GM12872 (cell line): ENCODE measurements at regions not wholly inside any gene's neighbourhood (a gene's known extent, or its start where the extent isn't known, plus 50 kb on each side); places are given as distances from the start of the nearest gene placed in this dataset.

Experiments used
- TF ChIP-seq, protein P1 (sequence below): IDR thresholded peaks from 3 replicates; pipeline ENCODE4 v1.5.1; 2011; ENCODE audit warnings: low read depth, mild to moderate bottlenecking, low read length, moderate library complexity; ENCODE audit not compliant: insufficient read depth

DNA sequence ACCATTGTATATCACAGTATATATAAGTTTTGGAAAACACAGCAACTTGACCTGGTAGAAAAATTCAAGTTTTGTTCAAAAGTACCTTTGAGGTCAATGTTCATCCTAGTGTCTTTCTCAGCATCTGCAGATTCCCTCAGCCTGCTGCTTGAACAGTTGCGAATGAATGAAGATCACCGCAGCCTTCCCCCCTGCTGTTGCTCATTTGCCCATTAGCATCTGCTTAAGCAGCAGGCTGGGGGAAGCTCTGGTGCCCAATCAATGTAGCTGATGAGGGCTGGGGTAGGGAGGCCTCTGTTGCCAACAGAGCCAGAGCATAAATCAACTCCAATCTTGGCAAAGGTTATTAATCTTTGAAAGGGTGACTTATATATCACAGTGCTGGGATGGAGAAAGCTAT lies 586.5 kb upstream of the PTPRD start:
- TF ChIP-seq, protein P1, sequence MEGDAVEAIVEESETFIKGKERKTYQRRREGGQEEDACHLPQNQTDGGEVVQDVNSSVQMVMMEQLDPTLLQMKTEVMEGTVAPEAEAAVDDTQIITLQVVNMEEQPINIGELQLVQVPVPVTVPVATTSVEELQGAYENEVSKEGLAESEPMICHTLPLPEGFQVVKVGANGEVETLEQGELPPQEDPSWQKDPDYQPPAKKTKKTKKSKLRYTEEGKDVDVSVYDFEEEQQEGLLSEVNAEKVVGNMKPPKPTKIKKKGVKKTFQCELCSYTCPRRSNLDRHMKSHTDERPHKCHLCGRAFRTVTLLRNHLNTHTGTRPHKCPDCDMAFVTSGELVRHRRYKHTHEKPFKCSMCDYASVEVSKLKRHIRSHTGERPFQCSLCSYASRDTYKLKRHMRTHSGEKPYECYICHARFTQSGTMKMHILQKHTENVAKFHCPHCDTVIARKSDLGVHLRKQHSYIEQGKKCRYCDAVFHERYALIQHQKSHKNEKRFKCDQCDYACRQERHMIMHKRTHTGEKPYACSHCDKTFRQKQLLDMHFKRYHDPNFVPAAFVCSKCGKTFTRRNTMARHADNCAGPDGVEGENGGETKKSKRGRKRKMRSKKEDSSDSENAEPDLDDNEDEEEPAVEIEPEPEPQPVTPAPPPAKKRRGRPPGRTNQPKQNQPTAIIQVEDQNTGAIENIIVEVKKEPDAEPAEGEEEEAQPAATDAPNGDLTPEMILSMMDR = no peak

DNA sequence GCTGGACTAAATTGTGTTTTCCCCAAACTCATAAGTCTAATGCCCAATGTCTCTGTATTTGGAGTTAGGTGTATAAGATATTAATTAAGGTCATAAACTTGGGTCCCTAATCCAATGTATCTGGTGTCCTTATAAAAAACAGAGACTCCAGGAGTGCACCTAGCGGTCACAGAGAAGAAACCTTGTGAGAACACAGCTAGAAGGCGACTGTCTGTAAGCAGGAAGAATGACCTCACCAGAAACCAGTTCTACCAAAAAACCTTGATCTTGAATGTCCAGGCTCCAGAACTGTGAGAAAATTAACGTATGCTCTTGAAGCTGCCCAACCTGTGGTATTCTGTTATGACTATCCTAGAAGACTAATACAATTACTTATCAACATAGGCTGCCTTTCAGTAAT lies 591.7 kb upstream of the PTPRD start:
- TF ChIP-seq, protein P1 = no peak

DNA sequence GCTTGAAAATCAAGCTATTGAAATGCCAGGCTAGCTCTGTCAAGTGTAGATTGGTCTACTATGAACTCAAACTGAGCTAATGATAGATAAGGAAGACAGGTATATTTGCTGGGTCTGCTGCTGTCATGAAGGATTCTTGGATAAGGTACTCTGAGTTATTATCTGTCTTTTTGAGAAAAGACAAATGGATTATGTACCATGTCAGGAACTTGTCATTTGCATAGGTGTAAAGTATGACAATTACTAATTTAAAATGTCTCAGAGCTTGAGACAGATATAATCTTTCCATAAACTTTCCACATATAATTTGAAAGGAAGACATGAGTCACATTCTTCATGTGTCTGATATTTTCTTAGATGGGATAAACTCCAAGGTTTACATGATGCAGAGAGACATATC lies 594.1 kb upstream of the PTPRD start:
- TF ChIP-seq, protein P1 = no peak

DNA sequence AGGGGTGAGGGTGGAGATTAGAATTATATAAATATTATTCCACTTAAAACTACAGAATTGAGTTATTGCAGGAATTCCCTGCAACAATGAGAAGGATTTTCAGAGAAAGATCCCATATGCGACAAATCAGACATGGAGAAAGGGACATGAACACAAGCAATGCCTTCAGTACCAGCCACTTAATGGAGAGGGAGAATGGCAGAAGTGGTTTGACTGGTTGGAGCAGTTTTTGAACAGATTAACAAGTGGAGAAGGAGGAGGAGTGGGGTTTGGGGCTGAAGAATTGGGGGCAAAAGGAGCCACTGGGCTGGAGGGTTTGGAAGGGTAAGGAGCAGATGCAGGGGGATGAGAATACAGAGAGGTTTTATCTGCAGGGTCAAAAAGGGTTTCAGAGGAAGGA lies 620.9 kb upstream of the PTPRD start:
- TF ChIP-seq, protein P1 = no peak

DNA sequence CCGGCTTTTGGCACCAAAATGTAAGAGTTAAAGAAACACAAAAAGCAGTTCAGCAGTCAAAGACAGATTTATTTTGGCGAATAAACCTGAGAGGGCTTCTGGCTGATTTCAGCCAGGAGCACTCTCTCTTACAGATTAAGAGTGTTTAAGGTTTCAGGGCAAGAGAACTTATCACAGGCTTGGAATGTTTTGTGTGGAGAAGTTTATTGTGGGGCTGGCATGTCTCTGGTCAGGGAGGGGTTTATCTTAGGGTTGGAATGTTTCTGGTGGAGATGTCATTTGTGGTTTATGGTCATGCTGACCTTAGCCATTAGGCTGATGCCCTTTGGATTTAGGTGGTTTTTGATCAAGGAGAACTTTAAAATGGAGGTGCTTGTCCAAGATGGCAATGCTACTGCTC lies 622.3 kb upstream of the PTPRD start:
- TF ChIP-seq, protein P1 = no peak

DNA sequence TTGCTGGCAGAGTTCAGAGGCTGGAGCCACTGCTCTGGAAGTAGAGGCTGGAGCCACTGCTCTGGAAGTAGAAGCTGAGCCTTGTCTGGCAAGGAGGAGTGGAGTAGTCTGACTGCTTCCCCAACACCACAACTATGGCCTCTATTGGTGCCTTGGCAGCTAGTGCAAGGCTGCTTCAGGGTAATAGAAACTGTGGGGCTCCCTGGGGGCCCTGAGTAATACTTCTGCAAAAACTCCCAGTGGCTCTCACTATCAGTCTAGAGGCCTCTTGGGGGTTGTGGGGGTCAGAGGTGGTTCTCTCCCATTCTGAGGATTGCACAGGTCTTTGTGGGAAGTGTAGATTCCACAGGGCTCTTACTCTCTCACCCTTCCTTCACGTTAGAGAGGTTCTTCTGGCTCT lies 629.0 kb upstream of the PTPRD start:
- TF ChIP-seq, protein P1 = no peak

DNA sequence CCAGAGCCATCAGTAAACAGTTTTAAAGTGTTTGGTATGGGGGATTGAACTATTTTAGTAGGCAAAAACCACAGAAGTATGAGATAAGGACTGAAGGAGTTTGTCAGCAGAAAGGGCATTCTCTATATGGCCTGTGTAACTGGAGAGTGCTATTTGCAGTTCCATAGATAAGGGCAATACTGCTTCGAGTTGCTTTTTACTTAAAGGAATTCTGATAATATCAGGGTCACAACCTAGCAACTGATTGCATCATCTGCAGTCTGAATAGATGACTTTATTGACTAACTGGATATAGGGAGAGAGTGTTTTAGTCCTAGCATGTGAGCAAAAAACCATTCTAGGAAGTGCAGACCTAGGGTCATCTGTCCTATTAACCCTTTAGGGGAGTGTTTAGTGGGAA lies 645.2 kb upstream of the PTPRD start:
- TF ChIP-seq, protein P1 = no peak

DNA sequence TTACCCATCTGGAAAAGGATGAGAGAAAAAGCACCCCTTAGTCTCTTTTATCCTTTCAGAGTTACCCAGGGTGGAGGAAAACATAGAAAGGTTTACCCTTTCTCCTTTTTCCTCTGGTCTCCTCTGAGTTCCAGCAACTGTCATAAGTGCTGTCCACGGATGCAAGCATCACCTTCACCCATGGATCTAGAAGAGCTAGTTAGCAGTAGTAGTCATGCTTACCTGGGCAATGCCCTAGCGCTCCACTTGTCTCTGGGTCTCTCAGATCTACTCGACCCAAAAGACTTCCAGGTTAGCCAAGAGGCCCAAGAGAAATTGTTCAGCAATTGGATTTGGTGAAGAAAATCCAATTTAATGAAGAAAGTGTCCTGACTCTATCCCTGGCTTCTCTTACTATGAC lies 656.2 kb upstream of the PTPRD start:
- TF ChIP-seq, protein P1 = no peak
